Tibial nerve (tissue), 4 donors: ENCODE measurements at regions not wholly inside any gene's neighbourhood (a gene's known extent, or its start where the extent isn't known, plus 50 kb on each side); places are given as distances from the start of the nearest gene placed in this dataset.
"Not testable (repeated sequence)": the region's sequence is repeated elsewhere in the genome, so short reads cannot be mapped to it uniquely, and the experiment has no call there.

Experiments
- DNase-seq, 2 donors: peaks; one replicate each; pipeline ENCODE4 v3.0.0-alpha.2; 2019; ENCODE audit warnings: low spot score in 2 of 2
- H3K27ac ChIP-seq, 4 donors: fragments of 200-600 bp; sonication (generic) in 3 of 4; one replicate each; pipeline ENCODE4 v1.5.1; 2017 to 2019; ENCODE audit warnings: mild to moderate bottlenecking in 1 of 4
- H3K27me3 ChIP-seq, 2 donors: fragments of 200-600 bp; sonication (generic) in 1 of 2; one replicate each; pipeline versions ENCODE4 v1.5.1 to v1.6.0; 2017 to 2019
- H3K36me3 ChIP-seq, 3 donors: fragments of 200-600 bp; sonication (generic); one replicate each; pipeline ENCODE4 v1.5.1; 2018 to 2019
- H3K4me1 ChIP-seq, 4 donors: fragments of 200-600 bp; sonication (generic) in 3 of 4; one replicate each; pipeline ENCODE4 v1.5.1; 2017 to 2019
- H3K4me3 ChIP-seq, 4 donors: fragments of 200-600 bp; sonication (generic) in 3 of 4; one replicate each; pipeline ENCODE4 v1.5.1; 2017 to 2019; ENCODE audit warnings: mild to moderate bottlenecking in 1 of 4, moderate library complexity in 1 of 4
- H3K9me3 ChIP-seq, 4 donors: fragments of 200-600 bp; sonication (generic) in 3 of 4; one replicate each; pipeline ENCODE4 v1.5.1; 2017 to 2019
- EP300 ChIP-seq, 2 donors: sonication (generic); formaldehyde crosslinking; IDR thresholded peaks; one replicate each; pipeline ENCODE4 v1.6.1; 2017; ENCODE audit warnings: antibody characterized with exemption in 2 of 2, mild to moderate bottlenecking in 1 of 2
- POLR2A ChIP-seq, 2 donors: fragments of 450-650 bp; IDR thresholded peaks; one replicate each; pipeline ENCODE4 v1.6.1; 2017; ENCODE audit warnings: antibody characterized with exemption in 2 of 2, mild to moderate bottlenecking in 2 of 2, moderate library complexity in 2 of 2
- WGBS, 2 donors: methylation state at CpG; one replicate each; pipeline ENCODE4 v1.1.5; 2018; 5-methylcytosine and 5-hydroxymethylcytosine counted together
- TF ChIP-seq, protein P1 (sequence below), 5 experiments: fragments of 200-600 bp in 3 of 5; fragments of 450-650 bp in 2 of 5; sonication (generic) in 3 of 5; IDR thresholded peaks; one replicate each; pipeline ENCODE4 v1.5.1; 2016 to 2019; ENCODE audit warnings: antibody characterized with exemption in 5 of 5, mild to moderate bottlenecking in 3 of 5, moderate library complexity in 2 of 5

DNA sequence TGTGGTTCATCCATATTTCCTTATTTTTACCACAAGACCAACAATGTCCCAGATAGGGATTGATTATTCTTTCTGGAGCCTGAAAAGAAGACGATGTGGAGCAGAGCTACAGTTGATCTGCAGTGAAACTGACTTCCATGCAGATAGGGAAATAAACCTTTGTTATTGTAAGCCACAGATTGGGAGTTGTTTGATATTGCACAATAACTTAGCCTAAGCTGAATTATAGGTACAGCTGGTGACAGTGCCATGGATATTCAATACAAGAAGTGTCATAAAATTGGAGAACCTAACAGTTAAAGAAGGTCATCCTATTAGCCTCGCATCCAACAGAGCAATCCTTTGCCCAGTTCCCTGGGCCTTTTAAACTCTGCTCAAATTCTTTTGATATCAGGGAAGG, 367.7 kb upstream of the PPP2R3A start:
- peaks cover 0 to 7% (median 0%) of the 10 kb centered on the region in 4 donors for H3K9me3 ChIP-seq
- H3K27ac ChIP-seq = no peak overlapping the region
- no peaks in the 10 kb centered on the region for H3K36me3 ChIP-seq
- no peak for DNase-seq
- 72 to 75% methylated on average over 2 of the region's 2 CpGs for WGBS, 2 donors
- no peaks in the 10 kb centered on the region for H3K4me1 ChIP-seq
- no peak for TF ChIP-seq POLR2A (IDR thresholded peaks at IDR 0.05)
- no peak for TF ChIP-seq EP300 (IDR thresholded peaks at IDR 0.05)
- TF ChIP-seq, protein P1, sequence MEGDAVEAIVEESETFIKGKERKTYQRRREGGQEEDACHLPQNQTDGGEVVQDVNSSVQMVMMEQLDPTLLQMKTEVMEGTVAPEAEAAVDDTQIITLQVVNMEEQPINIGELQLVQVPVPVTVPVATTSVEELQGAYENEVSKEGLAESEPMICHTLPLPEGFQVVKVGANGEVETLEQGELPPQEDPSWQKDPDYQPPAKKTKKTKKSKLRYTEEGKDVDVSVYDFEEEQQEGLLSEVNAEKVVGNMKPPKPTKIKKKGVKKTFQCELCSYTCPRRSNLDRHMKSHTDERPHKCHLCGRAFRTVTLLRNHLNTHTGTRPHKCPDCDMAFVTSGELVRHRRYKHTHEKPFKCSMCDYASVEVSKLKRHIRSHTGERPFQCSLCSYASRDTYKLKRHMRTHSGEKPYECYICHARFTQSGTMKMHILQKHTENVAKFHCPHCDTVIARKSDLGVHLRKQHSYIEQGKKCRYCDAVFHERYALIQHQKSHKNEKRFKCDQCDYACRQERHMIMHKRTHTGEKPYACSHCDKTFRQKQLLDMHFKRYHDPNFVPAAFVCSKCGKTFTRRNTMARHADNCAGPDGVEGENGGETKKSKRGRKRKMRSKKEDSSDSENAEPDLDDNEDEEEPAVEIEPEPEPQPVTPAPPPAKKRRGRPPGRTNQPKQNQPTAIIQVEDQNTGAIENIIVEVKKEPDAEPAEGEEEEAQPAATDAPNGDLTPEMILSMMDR (IDR thresholded peaks at IDR 0.05) = no peak
- no peaks in the 10 kb centered on the region for H3K27me3 ChIP-seq
- no peak overlapping the region for H3K4me3 ChIP-seq

DNA sequence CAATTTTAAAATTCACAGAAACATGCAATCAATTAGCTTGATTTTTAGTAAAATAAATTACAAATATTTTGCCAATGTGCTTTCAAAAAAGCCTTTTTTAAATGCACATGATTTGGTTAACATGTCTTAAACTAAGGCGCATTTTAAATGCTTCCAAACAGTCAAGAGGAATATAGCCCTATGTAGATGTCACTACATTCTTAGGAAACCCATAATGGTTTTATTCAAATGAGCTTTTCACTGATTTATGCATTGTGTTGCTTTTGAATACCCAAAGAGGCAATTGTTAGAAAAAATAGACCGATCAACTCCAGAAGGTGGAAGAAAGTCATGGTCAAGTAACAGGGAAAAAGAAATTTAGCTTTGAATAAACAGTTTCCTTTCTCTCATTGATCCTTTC, 366.9 kb upstream of the PPP2R3A start:
- Histone ChIP-seq H3K9me3 (no peaks in the 10 kb centered on the region), H3K27ac (no peak overlapping the region), H3K27me3 (no peaks in the 10 kb centered on the region), H3K4me1 (no peaks in the 10 kb centered on the region), H3K4me3 (no peak overlapping the region), H3K36me3 (no peaks in the 10 kb centered on the region)
- no peak for DNase-seq
- WGBS, 2 donors = 69 to 73% methylated on average over 2 of the region's 2 CpGs
- TF ChIP-seq, protein P1 (IDR thresholded peaks at IDR 0.05) = no peak
- TF ChIP-seq EP300 (IDR thresholded peaks at IDR 0.05) (no peak), POLR2A (IDR thresholded peaks at IDR 0.05) (no peak)

DNA sequence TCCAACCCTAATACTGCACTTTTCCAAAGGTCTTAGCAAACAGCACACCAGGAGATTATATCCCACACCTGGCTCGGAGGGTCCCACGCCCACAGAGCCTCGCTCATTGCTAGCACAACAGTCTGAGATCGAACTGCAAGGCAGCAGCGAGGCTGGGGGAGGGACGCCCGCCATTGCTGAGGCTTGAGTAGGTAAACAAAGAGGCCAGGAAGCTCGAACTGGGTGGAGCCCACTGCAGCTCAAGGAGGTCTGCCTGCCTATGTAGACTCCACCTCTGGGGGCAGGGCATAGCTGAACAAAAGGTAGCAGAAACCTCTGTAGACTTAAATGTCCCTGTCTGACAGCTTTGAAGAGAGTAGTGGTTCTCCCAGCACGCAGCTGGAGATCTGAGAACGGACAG, 361.0 kb upstream of the PPP2R3A start:
- H3K36me3 ChIP-seq, H3K27ac ChIP-seq, H3K4me3 ChIP-seq, DNase-seq, H3K4me1 ChIP-seq, H3K27me3 ChIP-seq: not testable (repeated sequence)
- 87 to 90% methylated on average over 10 of the region's 10 CpGs for WGBS, 2 donors
- peaks cover 0 to 14% (median 0%) of the 10 kb centered on the region in 4 donors for H3K9me3 ChIP-seq

DNA sequence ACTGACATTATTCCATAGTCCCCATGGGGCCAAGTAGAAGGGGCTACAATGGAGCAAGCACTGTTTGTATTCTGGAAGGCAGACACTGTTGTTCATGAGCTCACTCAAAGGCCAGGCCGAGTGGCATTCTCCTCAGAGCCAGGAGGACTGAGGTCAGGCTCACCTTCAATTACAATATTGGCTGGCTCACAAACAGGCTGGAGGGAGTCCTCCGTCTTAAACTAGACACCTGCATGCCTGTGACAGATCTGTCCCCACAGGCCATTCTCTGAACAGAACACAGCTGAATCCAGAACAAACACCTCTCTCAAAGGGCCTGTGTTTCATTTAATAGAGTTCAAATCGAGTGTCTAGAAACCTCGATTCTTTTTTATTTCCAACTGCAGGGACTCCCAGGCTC, 347.4 kb upstream of the PPP2R3A start:
- H3K36me3 ChIP-seq = no peaks in the 10 kb centered on the region
- H3K27me3 ChIP-seq = no peaks in the 10 kb centered on the region
- H3K27ac ChIP-seq = no peak overlapping the region
- H3K4me1 ChIP-seq = no peaks in the 10 kb centered on the region
- 51 to 65% methylated on average over 4 of the region's 4 CpGs for WGBS, 2 donors
- H3K4me3 ChIP-seq = no peak overlapping the region
- no peak for DNase-seq
- no peak for TF ChIP-seq POLR2A (IDR thresholded peaks at IDR 0.05)
- TF ChIP-seq EP300 (IDR thresholded peaks at IDR 0.05) = no peak
- TF ChIP-seq, protein P1 (IDR thresholded peaks at IDR 0.05) = no peak
- H3K9me3 ChIP-seq = no peaks in the 10 kb centered on the region

DNA sequence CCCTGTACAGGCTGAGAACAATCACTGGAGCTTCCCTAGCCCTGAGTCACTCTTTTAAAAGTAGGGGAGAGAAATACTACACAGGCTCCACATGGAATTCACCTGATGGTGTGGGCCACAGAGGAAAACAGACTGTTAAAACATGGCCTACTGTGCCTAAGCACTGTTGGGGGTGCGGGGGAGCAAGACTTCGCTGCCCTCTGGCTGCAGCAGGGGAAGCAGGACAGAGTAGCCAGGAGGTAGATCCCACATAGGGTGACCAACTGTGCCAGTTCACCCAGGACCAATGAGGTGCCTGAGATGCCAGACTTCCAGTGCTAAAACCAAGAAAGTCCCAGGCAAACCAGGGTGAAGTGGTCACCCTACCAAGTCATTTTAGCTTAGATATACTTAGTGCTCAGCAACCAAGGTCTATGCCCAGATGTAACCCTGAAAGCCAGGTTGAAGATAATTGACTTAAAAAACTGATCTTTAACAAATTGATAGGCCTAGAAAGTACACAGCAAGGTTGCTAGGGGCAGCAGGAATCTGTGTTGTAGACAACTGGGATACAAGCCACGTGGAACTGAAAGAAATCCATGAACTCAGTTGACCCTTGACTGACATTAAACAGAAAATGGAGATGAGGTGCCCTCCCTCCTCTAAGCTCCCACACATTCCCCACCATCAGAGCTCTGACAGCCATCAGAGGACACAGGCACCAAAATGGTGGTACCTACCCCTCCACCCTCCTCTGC, 344.2 kb upstream of the PPP2R3A start:
- no peak for DNase-seq
- H3K27ac ChIP-seq = no peak overlapping the region
- no peak for TF ChIP-seq EP300 (IDR thresholded peaks at IDR 0.05)
- TF ChIP-seq POLR2A (IDR thresholded peaks at IDR 0.05) = no peak
- TF ChIP-seq, protein P1 (IDR thresholded peaks at IDR 0.05) = no peak
- no peaks in the 10 kb centered on the region for H3K4me1 ChIP-seq
- H3K27me3 ChIP-seq = no peaks in the 10 kb centered on the region
- H3K9me3 ChIP-seq = no peaks in the 10 kb centered on the region
- WGBS, 2 donors = 75 to 77% methylated on average over 3 of the region's 3 CpGs
- no peaks in the 10 kb centered on the region for H3K36me3 ChIP-seq
- H3K4me3 ChIP-seq = no peak overlapping the region
